HL-60 (cell line): ENCODE measurements at regions not wholly inside any gene's neighbourhood (a gene's known extent, or its start where the extent isn't known, plus 50 kb on each side); places are given as distances from the start of the nearest gene placed in this dataset.

ENCODE experiments used
- DNase-seq, 2 experiments: peaks; one replicate each; pipeline ENCODE4 v3.0.0-alpha.2; 2010 to 2020; ENCODE audit warnings: low read depth in 1 of 2, low spot score in 1 of 2
- H3K27ac ChIP-seq: fragments of 250-450 bp; sonication (Bioruptor Pico); replicated peaks from 2 replicates; pipeline ENCODE4 v1.5.1; 2020; ENCODE audit warnings: mild to moderate bottlenecking, moderate library complexity
- H3K27me3 ChIP-seq: fragments of 250-450 bp; sonication (Bioruptor Pico); 2 replicates; pipeline ENCODE4 v1.5.1; 2021; ENCODE audit warnings: mild to moderate bottlenecking, moderate library complexity; ENCODE audit not compliant: insufficient read depth, poor library complexity, severe bottlenecking
- H3K4me3 ChIP-seq: replicated peaks from 2 replicates; pipeline ENCODE4 v1.5.1; 2011; ENCODE audit warnings: mild to moderate bottlenecking, control low read depth, low read length; ENCODE audit not compliant: insufficient read depth
- GABPA ChIP-seq: IDR thresholded peaks from 2 replicates; pipeline ENCODE4 v1.6.1; 2012; ENCODE audit warnings: low read depth
- POLR2AphosphoS5 ChIP-seq: IDR thresholded peaks from 2 replicates; pipeline ENCODE4 v1.6.1; 2012; ENCODE audit warnings: low read depth
- SPI1 ChIP-seq: IDR thresholded peaks from 2 replicates; pipeline ENCODE4 v1.6.1; 2012; ENCODE audit warnings: low read depth, mild to moderate bottlenecking, borderline replicate concordance
- TF ChIP-seq, protein P1 (sequence below): IDR thresholded peaks from one replicate; pipeline ENCODE4 v1.5.1; 2011; ENCODE audit warnings: low read length, control low read depth, inconsistent platforms; ENCODE audit not compliant: insufficient read depth
- TF ChIP-seq, protein P2 (sequence below): IDR thresholded peaks from 2 replicates; pipeline ENCODE4 v1.6.1; 2012; ENCODE audit warnings: low read depth; ENCODE audit not compliant: insufficient replicate concordance

DNA sequence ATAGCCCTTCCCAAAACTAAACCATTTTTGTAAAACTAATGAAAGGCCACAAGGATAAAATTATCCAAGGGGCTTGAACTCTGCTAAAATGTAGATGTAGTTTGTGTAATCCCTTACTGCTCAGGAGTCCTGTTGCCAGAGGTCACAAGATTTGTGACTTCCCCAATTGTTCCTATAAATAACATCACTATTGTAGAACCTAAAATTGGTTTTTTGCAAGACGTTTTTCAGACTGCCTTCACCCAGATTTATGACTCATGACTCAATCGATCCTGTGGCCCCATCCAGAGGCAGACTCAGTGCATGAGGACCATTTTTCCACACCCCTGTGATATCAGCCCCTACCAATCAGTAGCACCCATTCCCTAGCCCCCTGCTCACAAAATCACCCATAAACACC lies 61.5 kb upstream of the RASSF8 start:
- H3K27me3 ChIP-seq = peaks cover 2% of the 10 kb centered on the region
- no peak overlapping the region for H3K27ac ChIP-seq
- TF ChIP-seq, protein P1, sequence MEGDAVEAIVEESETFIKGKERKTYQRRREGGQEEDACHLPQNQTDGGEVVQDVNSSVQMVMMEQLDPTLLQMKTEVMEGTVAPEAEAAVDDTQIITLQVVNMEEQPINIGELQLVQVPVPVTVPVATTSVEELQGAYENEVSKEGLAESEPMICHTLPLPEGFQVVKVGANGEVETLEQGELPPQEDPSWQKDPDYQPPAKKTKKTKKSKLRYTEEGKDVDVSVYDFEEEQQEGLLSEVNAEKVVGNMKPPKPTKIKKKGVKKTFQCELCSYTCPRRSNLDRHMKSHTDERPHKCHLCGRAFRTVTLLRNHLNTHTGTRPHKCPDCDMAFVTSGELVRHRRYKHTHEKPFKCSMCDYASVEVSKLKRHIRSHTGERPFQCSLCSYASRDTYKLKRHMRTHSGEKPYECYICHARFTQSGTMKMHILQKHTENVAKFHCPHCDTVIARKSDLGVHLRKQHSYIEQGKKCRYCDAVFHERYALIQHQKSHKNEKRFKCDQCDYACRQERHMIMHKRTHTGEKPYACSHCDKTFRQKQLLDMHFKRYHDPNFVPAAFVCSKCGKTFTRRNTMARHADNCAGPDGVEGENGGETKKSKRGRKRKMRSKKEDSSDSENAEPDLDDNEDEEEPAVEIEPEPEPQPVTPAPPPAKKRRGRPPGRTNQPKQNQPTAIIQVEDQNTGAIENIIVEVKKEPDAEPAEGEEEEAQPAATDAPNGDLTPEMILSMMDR = no peak
- TF ChIP-seq SPI1 = no peak
- TF ChIP-seq GABPA = no peak
- TF ChIP-seq, protein P2, sequence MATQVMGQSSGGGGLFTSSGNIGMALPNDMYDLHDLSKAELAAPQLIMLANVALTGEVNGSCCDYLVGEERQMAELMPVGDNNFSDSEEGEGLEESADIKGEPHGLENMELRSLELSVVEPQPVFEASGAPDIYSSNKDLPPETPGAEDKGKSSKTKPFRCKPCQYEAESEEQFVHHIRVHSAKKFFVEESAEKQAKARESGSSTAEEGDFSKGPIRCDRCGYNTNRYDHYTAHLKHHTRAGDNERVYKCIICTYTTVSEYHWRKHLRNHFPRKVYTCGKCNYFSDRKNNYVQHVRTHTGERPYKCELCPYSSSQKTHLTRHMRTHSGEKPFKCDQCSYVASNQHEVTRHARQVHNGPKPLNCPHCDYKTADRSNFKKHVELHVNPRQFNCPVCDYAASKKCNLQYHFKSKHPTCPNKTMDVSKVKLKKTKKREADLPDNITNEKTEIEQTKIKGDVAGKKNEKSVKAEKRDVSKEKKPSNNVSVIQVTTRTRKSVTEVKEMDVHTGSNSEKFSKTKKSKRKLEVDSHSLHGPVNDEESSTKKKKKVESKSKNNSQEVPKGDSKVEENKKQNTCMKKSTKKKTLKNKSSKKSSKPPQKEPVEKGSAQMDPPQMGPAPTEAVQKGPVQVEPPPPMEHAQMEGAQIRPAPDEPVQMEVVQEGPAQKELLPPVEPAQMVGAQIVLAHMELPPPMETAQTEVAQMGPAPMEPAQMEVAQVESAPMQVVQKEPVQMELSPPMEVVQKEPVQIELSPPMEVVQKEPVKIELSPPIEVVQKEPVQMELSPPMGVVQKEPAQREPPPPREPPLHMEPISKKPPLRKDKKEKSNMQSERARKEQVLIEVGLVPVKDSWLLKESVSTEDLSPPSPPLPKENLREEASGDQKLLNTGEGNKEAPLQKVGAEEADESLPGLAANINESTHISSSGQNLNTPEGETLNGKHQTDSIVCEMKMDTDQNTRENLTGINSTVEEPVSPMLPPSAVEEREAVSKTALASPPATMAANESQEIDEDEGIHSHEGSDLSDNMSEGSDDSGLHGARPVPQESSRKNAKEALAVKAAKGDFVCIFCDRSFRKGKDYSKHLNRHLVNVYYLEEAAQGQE = no peak
- no peak for TF ChIP-seq POLR2AphosphoS5
- no peak overlapping the region for H3K4me3 ChIP-seq
- DNase-seq = no peak

DNA sequence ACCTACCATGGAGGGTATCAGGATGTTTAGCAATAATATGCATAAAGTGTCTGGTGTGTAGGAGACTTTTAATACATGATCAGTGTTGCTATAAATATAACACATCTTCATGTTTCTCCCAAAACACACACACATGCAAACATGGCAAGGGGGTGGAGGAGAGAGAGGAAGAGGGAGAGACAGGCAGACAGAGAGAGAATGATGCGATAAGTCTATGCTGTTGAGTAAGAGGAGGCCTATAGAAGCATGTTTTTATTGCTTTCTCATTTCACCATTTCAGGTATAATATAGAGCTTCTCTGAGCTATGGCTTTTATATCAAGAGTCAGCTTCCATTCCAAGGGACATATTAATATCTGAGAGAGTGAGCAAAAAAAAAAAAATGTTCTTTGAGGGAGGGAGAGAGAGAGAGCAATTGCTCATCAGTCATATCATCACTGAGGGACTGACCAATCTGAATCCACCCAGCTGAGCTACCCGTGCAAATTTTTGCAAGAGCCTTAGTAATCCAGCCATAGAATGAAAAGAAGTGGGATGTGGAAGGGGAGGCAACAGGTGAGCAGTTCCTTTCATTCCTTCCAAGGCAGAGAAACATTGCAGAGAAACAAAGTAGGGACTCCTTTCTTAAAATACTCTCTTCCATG lies 54.8 kb upstream of the RASSF8 start:
- Histone ChIP-seq H3K27me3 (no peaks in the 10 kb centered on the region), H3K27ac (no peak overlapping the region), H3K4me3 (no peak overlapping the region)
- TF ChIP-seq, protein P2 = no peak
- TF ChIP-seq POLR2AphosphoS5 (no peak), SPI1 (no peak), GABPA (no peak)
- TF ChIP-seq, protein P1 = no peak
- DNase-seq = peak; percentile 6

DNA sequence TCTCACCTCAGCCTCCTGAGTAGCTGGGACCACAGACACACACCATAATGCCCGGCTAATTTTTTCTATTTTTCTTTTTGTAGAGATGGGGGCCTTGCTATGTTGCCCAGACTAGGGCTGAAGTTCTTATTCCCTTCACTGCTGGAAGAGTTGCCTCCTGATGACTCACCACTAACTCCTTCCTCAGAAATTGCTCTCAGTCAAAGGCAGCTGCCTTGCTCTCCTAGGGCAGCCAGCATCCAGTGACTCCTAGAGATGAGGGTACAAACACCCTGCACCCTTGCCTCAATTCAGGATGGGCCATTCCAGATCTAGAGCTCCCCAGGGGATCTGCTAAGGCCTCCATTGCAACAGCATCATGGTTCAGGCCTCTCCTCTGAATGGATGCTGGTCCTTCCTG lies 54.0 kb upstream of the RASSF8 start:
- Histone ChIP-seq H3K27ac (no peak overlapping the region), H3K4me3 (no peak overlapping the region), H3K27me3 (no peaks in the 10 kb centered on the region)
- no peak for DNase-seq
- TF ChIP-seq, protein P1 = no peak
- TF ChIP-seq GABPA (no peak), SPI1 (no peak)
- TF ChIP-seq, protein P2 = no peak
